Lower lobe of right lung (tissue), 2 donors: ENCODE measurements at regions not wholly inside any gene's neighbourhood (a gene's known extent, or its start where the extent isn't known, plus 50 kb on each side); places are given as distances from the start of the nearest gene placed in this dataset.

ENCODE experiments used
- ATAC-seq, 2 donors: fragments of 200-7000 bp; cut with Tn5 transposase; one replicate each; pipeline ENCODE4 v1.9.1; 2020 to 2022; ENCODE audit warnings: mild to moderate bottlenecking in 2 of 2, moderate library complexity in 2 of 2
- DNase-seq: peaks from one replicate; pipeline ENCODE4 v3.0.0-alpha.2; 2020
- H3K27ac ChIP-seq: fragments of 200-600 bp; one replicate; pipeline ENCODE4 v1.8.0; 2022
- H3K27me3 ChIP-seq: fragments of 200-600 bp; one replicate; pipeline ENCODE4 v1.8.0; 2022; ENCODE audit warnings: low read depth
- H3K36me3 ChIP-seq: fragments of 200-600 bp; one replicate; pipeline ENCODE4 v1.8.0; 2022; ENCODE audit warnings: mild to moderate bottlenecking
- H3K4me1 ChIP-seq: fragments of 200-600 bp; one replicate; pipeline ENCODE4 v1.8.0; 2022
- H3K4me3 ChIP-seq: fragments of 200-600 bp; one replicate; pipeline ENCODE4 v1.8.0; 2022; ENCODE audit warnings: mild to moderate bottlenecking
- H3K9me3 ChIP-seq: fragments of 200-600 bp; one replicate; pipeline ENCODE4 v1.8.0; 2022
- intact Hi-C: fragments of 100-400 bp; cut with DNase I; formaldehyde crosslinking; loops from one replicate; pipeline ENCODE4 v1.11.0; 2022
- TF ChIP-seq, protein P1 (sequence below): fragments of 200-600 bp; IDR thresholded peaks from one replicate; pipeline ENCODE4 v1.8.0; 2022; ENCODE audit warnings: antibody characterized with exemption, mild to moderate bottlenecking
- donor health status: DM: no; HTN: yes; CAD: no; lungs with severe emphysema.

DNA sequence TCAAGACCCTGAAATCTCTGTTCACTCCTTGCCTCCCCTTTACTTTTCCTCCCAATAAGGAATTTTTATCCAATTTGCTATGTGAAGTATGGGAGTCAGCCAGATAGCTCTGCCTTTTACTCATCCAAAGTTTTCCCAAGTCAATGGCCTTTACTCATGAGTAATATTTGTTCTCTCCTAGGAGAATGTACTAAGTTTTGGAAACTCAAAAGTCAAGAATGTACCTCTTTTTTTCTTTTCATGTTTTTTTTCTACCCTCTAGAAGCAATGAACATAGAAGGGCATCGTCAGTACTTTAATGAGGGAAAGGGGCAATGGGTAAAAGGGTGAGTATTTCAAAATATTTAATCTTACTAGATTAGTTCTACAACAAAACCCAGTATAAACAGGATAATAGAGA, 140.2 kb upstream of the SGCD start:
- H3K4me3 ChIP-seq, result no peak overlapping the region
- H3K27ac ChIP-seq, result no peak overlapping the region
- H3K27me3 ChIP-seq, result no peaks in the 10 kb centered on the region
- ATAC-seq, result no peak
- intact Hi-C loops, result no loop called here
- H3K9me3 ChIP-seq, result no peaks in the 10 kb centered on the region
- TF ChIP-seq, protein P1, sequence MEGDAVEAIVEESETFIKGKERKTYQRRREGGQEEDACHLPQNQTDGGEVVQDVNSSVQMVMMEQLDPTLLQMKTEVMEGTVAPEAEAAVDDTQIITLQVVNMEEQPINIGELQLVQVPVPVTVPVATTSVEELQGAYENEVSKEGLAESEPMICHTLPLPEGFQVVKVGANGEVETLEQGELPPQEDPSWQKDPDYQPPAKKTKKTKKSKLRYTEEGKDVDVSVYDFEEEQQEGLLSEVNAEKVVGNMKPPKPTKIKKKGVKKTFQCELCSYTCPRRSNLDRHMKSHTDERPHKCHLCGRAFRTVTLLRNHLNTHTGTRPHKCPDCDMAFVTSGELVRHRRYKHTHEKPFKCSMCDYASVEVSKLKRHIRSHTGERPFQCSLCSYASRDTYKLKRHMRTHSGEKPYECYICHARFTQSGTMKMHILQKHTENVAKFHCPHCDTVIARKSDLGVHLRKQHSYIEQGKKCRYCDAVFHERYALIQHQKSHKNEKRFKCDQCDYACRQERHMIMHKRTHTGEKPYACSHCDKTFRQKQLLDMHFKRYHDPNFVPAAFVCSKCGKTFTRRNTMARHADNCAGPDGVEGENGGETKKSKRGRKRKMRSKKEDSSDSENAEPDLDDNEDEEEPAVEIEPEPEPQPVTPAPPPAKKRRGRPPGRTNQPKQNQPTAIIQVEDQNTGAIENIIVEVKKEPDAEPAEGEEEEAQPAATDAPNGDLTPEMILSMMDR, result no peak
- H3K4me1 ChIP-seq, result no peaks in the 10 kb centered on the region
- DNase-seq, result no peak
- no peaks in the 10 kb centered on the region for H3K36me3 ChIP-seq

GRCh38 chr5:156188016-156188415, 138.9 kb upstream of the SGCD start:
- H3K36me3 ChIP-seq, result no peaks in the 10 kb centered on the region
- TF ChIP-seq, protein P1, result no peak
- H3K27ac ChIP-seq, result no peak overlapping the region
- no peak for DNase-seq
- H3K9me3 ChIP-seq, result no peaks in the 10 kb centered on the region
- no peaks in the 10 kb centered on the region for H3K4me1 ChIP-seq
- H3K4me3 ChIP-seq, result no peak overlapping the region
- intact Hi-C loops, result no loop called here
- no peaks in the 10 kb centered on the region for H3K27me3 ChIP-seq
- ATAC-seq, result no peak

GRCh38 chr5:156189628-156190027, 137.3 kb upstream of the SGCD start:
- Histone ChIP-seq H3K9me3 (no peaks in the 10 kb centered on the region), H3K27me3 (no peaks in the 10 kb centered on the region), H3K4me1 (no peaks in the 10 kb centered on the region), H3K27ac (no peak overlapping the region), H3K4me3 (no peak overlapping the region), H3K36me3 (no peaks in the 10 kb centered on the region)
- no peak for ATAC-seq
- intact Hi-C loops, result no loop called here
- TF ChIP-seq, protein P1, result no peak
- DNase-seq, result no peak

DNA sequence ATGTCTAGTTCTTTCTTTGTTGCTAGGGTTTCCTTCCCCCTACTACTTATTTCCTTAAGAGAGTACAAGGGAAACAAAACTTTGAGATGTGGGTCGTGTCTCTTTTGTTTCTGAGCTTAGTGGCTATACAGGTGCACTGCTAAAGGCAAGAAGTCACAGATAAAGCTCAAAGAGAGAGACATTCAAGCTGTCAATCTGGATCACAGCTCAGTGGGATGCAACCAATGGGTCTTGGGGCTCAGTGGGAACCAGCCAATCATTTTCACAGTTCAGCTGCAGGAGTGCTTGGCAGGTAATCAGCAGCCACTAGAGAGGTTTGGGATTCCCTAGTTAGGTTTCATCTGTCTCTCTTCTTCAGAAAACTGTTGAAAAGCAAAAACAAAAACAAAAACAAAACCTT, 135.4 kb upstream of the SGCD start:
- DNase-seq (no peak), ATAC-seq (no peak)
- H3K4me1 ChIP-seq, result no peaks in the 10 kb centered on the region
- TF ChIP-seq, protein P1, result no peak
- H3K4me3 ChIP-seq, result no peak overlapping the region
- intact Hi-C loops, result no loop called here
- H3K27me3 ChIP-seq, result no peaks in the 10 kb centered on the region
- no peaks in the 10 kb centered on the region for H3K36me3 ChIP-seq
- no peaks in the 10 kb centered on the region for H3K9me3 ChIP-seq
- no peak overlapping the region for H3K27ac ChIP-seq

- H3K4me1 ChIP-seq, result no peaks in the 10 kb centered on the region
- H3K36me3 ChIP-seq, result no peaks in the 10 kb centered on the region
- no peak overlapping the region for H3K27ac ChIP-seq
- H3K27me3 ChIP-seq, result no peaks in the 10 kb centered on the region
- ATAC-seq (no peak), DNase-seq (no peak)
- TF ChIP-seq, protein P1, result no peak
- no peak overlapping the region for H3K4me3 ChIP-seq
- intact Hi-C loops, result no loop called here
- H3K9me3 ChIP-seq, result no peaks in the 10 kb centered on the region
Observed at GRCh38 chr5:156197042-156197635, 129.8 kb upstream of the SGCD start.

DNA sequence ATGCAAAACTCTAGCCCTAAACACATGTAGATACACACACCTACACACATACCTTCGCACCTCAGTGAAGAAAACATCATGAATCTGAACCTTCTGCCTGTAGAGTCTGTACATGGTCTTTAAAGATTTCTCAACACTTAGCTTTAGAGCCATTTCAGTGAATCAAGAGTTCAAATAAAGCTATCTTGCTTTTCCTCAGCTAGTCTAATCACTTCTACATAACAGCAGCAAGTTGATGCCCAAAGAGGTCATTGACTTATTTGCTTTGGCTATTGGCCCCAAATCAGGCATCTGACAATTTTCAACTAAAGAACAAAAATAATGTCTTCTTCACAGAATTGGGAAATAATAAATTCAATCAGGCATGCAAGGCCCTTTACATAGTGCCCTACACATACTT, 127.9 kb upstream of the SGCD start:
- TF ChIP-seq, protein P1, result no peak

More for the DNA sequence above, 127.9 kb upstream of the SGCD start:
- ATAC-seq (no peak), DNase-seq (no peak)
- H3K4me1 ChIP-seq, result no peaks in the 10 kb centered on the region
- no peaks in the 10 kb centered on the region for H3K36me3 ChIP-seq
- no peaks in the 10 kb centered on the region for H3K27me3 ChIP-seq
- intact Hi-C loops, result no loop called here
- no peaks in the 10 kb centered on the region for H3K9me3 ChIP-seq
- H3K4me3 ChIP-seq, result no peak overlapping the region
- no peak overlapping the region for H3K27ac ChIP-seq
